Mesodermal cell (in vitro differentiated cells): ENCODE measurements at regions not wholly inside any gene's neighbourhood (a gene's known extent, or its start where the extent isn't known, plus 50 kb on each side); places are given as distances from the start of the nearest gene placed in this dataset.
A peak's percentile ranks its signal among the peaks of the same experiment; 100 is the strongest.

ENCODE experiments used
- H3K27ac ChIP-seq: 2 replicates; pipeline ENCODE4 v1.7.0; 2013; ENCODE audit warnings: mild to moderate bottlenecking, low read depth, low read length, moderate library complexity; ENCODE audit not compliant: severe bottlenecking
- H3K36me3 ChIP-seq: 2 replicates; pipeline ENCODE4 v1.7.1; 2013; ENCODE audit warnings: mild to moderate bottlenecking, low read length, moderate library complexity; ENCODE audit not compliant: control insufficient read depth, insufficient read depth
- H3K4me1 ChIP-seq: one replicate; pipeline ENCODE4 v1.7.1; 2013; ENCODE audit warnings: mild to moderate bottlenecking, low read length; ENCODE audit not compliant: insufficient read depth, control insufficient read depth, poor library complexity, severe bottlenecking
- H3K4me3 ChIP-seq: 2 replicates; pipeline ENCODE4 v1.7.0; 2013; ENCODE audit warnings: low read length, control low read depth, mild to moderate bottlenecking; ENCODE audit not compliant: insufficient read depth, poor library complexity, severe bottlenecking; ENCODE audit errors: extremely low read depth
- H3K9me3 ChIP-seq: 2 replicates; pipeline ENCODE4 v1.7.1; 2013; ENCODE audit warnings: mild to moderate bottlenecking, low read length, moderate library complexity; ENCODE audit not compliant: control insufficient read depth
- WGBS, 2 experiments: methylation state at CpG; one replicate each; pipeline ENCODE4 v1.1.5; 2013; ENCODE audit warnings: missing lambda C conversion rate in 2 of 2; ENCODE audit not compliant: insufficient coverage in 2 of 2; 5-methylcytosine and 5-hydroxymethylcytosine counted together

DNA sequence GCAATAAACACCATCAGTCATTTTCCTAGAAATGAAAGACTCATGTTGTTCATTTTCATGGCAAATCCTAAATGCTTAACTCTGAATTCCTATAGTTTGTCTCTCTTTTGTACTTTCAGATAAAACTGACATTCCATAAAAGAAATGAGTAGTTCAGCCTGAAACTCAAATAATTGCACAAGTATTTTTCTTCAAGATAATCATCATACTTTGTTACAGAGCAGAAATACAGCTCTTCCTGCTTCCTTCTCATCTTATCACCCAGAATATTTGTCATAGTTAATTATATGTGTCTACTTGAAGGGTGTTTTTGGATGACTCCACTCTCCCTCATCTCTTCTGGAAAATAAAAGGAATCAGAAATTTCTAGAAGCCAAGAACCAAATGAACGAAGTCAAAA, 141.1 kb downstream of the HNMT start:
- whole genome bisulfite sequencing, 2 experiments: 86 to 100% methylated on average over 1 of the region's 1 CpG
- Histone ChIP-seq H3K27ac (peak overlapping the region; percentile 20), H3K4me1 (peaks cover 19% of the 10 kb centered on the region)

DNA sequence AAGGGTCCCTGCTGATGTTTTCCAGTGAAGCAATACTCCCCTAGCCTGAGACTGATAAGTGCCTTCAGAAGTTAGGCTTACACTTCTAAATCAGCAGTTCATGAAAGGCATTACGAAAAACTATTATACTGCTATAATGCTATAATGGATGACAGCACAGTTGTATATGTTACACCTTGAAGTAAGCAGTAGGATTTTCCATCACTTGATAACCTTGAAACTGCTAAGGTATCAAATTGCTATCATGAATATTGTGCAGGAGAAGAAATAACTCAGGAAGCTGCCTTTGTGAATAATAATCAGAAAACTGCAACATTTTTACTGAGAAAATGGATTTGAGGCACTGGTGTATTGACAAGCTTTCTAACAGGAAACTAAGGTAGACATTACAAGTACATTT, 142.3 kb downstream of the HNMT start:
- H3K36me3 ChIP-seq: no peaks in the 10 kb centered on the region
- peaks cover 19% of the 10 kb centered on the region for H3K4me1 ChIP-seq
- peak overlapping the region; percentile 46 for H3K27ac ChIP-seq
- no CpG with 5 or more reads among the region's 1 CpG for WGBS, 2 experiments
- H3K9me3 ChIP-seq: peaks cover 6% of the 10 kb centered on the region
- no peak overlapping the region for H3K4me3 ChIP-seq

More for the DNA sequence above, 141.1 kb downstream of the HNMT start:
- Histone ChIP-seq H3K9me3 (peaks cover 6% of the 10 kb centered on the region), H3K4me3 (no peak overlapping the region), H3K36me3 (no peaks in the 10 kb centered on the region)

DNA sequence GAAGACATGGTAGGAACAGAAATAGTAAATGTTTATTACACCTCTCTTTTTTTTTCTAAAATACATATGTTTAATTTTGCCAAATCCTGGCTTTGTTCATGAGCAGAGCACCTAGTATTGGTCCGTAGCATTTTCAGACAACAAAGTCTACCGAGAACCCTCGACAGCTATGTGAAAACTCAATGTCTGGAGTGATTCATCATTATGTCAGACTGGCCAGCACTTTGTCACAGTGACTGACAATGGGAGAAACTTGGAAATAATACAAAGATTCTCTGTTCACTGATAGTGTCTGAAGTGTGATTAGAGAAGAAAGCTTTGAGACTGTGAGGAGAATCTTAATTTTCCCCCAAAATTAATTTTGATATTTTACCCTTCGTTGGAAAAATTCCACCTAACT, 143.0 kb downstream of the HNMT start:
- 57 to 70% methylated on average over 3 of the region's 4 CpGs for WGBS, 2 experiments
- Histone ChIP-seq H3K36me3 (no peaks in the 10 kb centered on the region), H3K4me3 (no peak overlapping the region), H3K27ac (peak overlapping the region; percentile 42), H3K4me1 (peaks cover 19% of the 10 kb centered on the region), H3K9me3 (peaks cover 6% of the 10 kb centered on the region)

DNA sequence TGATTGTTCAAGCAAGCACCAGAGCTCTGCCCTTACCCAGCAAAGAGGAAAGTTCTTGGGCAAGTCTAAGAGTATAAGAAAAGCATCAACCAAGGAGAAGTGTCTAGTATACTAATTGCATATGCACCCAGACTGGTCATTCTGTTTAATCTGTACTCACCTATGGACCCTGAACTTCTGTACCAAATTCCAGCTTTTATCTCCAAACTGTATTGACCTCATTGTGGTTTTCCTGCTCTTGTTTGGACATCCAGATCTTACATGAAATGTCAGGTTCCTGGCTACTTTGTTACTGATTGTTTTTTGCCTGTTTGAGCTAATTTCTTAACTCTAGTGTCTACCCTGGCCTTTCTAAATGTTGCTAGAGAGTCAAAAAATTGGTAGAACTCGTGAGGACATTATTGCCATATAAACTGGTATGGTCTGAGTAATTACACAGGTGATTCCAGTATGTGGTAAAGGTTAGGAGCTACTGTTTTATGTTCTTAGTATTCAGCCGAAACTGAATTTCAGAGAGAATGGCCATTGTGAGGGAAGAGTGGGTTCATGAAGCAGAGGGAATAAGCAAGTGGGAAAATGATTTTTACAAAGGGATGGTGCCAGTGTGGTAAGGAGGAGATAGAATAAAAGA, 146.3 kb downstream of the HNMT start:
- WGBS, 2 experiments: 84 to 93% methylated on average over 2 of the region's 2 CpGs
- Histone ChIP-seq H3K9me3 (peaks cover 5% of the 10 kb centered on the region), H3K4me3 (no peak overlapping the region), H3K36me3 (no peaks in the 10 kb centered on the region), H3K27ac (no peak overlapping the region), H3K4me1 (peaks cover 19% of the 10 kb centered on the region)

DNA sequence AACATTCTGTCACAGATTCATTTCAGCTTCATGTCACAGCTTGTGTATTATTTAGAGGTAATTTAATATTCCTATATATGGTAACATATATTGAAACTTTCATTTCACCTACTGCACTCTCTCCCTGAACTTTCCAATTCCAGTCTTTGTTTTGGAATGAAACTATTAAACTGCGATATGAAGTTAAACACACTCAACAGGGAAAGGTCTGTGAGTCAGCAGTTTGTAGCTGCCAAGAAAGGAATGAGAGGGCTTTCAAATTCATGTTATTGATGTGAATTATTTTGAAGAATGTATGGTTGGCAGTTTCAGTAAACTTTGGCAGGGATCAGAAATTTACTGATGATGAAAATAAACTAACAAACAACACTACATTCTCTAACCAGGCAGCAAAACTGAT, 148.3 kb downstream of the HNMT start:
- H3K4me1 ChIP-seq: peaks cover 3% of the 10 kb centered on the region
- H3K36me3 ChIP-seq: no peaks in the 10 kb centered on the region
- WGBS, 2 experiments: no CpG with 5 or more reads among the region's 1 CpG
- H3K9me3 ChIP-seq: peaks cover 5% of the 10 kb centered on the region
- no peak overlapping the region for H3K4me3 ChIP-seq
- H3K27ac ChIP-seq: no peak overlapping the region

DNA sequence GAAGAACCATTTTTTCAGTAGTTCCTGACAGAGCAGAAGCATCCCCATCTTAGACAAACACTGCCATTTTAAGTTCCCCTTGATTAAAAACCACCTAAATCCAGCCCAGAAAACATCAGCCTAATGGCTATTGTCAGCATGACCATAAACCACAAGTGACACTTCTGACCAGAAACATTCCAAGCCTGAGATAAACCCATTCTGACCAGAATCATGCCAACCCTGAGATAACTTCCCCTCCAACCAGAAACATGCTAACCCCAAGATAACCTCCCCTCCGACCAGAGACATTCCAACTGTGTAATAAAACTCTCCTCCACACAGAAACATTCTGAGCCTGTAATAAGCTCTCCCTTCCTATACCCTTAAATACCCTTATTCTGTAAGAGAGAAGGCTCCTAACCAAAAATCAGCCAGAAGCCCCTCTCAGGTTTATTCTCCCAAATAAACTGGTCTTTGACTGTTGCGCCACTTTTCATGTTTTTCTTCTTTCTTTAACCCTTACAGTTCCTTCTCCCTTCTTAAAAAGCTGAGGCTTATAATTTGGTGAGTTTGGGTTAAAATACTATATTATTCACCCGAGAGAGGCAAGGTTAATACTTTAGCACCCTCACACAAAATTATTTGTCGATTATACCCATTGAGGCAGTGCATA, 149.7 kb downstream of the HNMT start:
- H3K4me3 ChIP-seq: no peak overlapping the region
- 89 to 100% methylated on average over 1 of the region's 4 CpGs for WGBS, 2 experiments
- no peaks in the 10 kb centered on the region for H3K36me3 ChIP-seq
- H3K27ac ChIP-seq: no peak overlapping the region
- H3K9me3 ChIP-seq: peaks cover 5% of the 10 kb centered on the region
- no peaks in the 10 kb centered on the region for H3K4me1 ChIP-seq

DNA sequence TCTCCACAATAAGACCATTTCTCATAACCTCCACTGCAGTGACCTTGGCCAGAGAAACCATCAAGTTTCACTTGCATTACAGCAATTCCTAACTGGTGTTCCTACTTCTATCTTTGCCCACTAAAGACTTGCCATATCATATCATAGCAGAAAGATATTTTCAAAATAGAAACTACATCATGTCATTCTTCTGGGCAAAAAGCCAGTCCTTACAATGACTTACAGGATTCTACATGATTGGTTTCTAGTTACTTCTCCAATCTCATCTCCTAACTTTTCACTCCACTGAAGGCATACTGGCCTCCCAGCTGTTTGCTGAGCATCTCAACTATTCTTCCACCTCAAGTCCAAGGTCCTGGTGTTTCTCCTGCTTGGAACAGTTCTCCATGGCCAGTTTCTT, 151.4 kb downstream of the HNMT start:
- H3K4me3 ChIP-seq: no peak overlapping the region
- H3K9me3 ChIP-seq: peaks cover 5% of the 10 kb centered on the region
- H3K27ac ChIP-seq: no peak overlapping the region
- H3K36me3 ChIP-seq: no peaks in the 10 kb centered on the region
- no peaks in the 10 kb centered on the region for H3K4me1 ChIP-seq

DNA sequence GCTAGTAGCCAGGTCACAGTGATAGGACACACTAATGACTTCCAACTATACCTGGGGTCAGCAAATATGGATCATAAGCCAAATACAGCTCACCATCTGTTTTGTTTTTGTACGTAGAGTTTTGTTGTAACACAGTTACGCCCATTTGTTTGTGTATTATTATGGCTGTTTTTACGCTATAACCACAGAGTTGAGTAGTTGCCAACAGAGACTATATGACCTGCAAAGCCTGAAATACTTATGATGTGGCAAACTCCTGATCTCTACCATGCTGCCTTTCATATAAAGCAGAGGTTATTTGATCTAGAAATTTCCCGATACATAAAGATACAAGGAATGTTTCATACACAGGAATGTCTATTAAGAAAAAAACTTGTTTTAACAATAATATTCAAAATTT, 152.2 kb downstream of the HNMT start:
- no peak overlapping the region for H3K27ac ChIP-seq
- peaks cover 5% of the 10 kb centered on the region for H3K9me3 ChIP-seq
- H3K4me3 ChIP-seq: no peak overlapping the region
- 100% methylated on average over 2 of the region's 4 CpGs; no CpG with 5 or more reads in 1 of the 2 experiments for WGBS, 2 experiments
- H3K36me3 ChIP-seq: no peaks in the 10 kb centered on the region
- no peaks in the 10 kb centered on the region for H3K4me1 ChIP-seq

DNA sequence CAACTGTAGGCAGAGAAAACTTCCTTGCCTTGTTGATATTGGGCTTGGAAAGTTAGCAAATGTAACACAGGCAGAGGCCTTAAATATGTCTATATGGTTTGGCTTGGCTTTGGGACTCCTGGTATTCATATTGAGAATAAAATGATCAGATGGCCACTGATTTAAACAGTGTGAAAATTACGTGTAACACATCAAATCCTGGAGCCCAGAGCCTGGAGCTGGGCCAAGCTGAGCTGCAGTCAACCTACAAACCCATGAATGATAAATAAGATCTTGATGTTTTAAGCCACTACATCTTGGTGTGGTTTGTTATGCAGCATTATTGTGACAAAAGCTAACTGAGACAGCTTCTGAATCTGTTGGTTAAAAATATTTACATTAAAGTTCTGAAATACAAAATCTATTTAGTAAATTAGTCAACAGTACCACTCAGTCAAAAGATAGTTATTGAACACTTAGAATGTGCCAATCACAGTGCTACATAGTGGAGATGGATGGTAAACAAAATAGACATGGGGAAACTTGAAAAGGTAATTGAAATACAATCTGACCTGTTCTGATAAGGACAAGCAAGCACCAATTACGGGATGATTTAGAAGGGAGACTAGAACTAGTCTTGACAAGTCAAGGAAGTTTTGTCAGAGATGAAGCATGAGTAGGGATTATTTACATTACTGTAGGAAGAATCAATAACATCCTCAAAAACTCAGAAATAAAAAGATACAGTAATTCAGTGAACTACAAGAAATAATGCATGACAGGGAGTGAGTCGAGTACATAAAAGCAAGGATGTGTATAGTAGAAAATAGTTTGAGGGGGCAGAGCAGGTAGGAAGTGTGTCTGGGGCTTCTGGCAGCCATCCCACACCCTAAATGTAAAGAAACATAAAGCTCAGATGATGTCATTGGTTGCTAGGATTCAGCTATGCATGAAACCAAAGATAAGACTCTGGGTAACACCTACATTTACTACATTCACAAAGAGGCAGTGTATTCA, 157.7 kb downstream of the HNMT start:
- Histone ChIP-seq H3K27ac (no peak overlapping the region), H3K9me3 (no peaks in the 10 kb centered on the region), H3K36me3 (no peaks in the 10 kb centered on the region), H3K4me1 (peaks cover 30% of the 10 kb centered on the region), H3K4me3 (no peak overlapping the region)
- WGBS, 2 experiments: 100% methylated on average over 1 of the region's 3 CpGs; no CpG with 5 or more reads in 1 of the 2 experiments

DNA sequence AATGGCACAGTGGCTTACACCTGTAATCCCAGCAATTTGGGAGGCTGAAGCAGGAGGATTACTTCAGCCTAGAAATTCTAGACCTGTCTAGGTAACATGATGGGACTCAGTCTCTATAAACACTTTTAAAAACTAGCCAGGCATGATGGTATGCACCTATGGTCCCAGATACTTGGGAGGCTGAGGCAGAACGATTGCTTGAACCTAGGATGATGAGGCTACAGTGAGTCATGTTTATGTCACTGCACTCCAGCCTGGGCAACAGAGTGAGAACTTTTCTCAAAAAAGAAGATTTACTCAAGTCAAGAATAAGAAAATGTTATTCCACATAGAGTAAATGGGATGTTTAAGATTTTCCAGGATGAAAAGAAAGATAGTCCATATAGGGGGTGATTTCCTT, 158.6 kb downstream of the HNMT start:
- no peak overlapping the region for H3K4me3 ChIP-seq
- no peaks in the 10 kb centered on the region for H3K9me3 ChIP-seq
- no peaks in the 10 kb centered on the region for H3K36me3 ChIP-seq
- WGBS, 2 experiments: 60 to 78% methylated on average over 1 of the region's 1 CpG
- H3K27ac ChIP-seq: no peak overlapping the region
- peaks cover 30% of the 10 kb centered on the region for H3K4me1 ChIP-seq
